Upper lobe of left lung (tissue), 4 donors: ENCODE measurements at regions not wholly inside any gene's neighbourhood (a gene's known extent, or its start where the extent isn't known, plus 50 kb on each side); places are given as distances from the start of the nearest gene placed in this dataset.

ENCODE experiments used
- CTCF ChIP-seq, 6 experiments: fragments of 450-650 bp in 4 of 6; fragments of 200-600 bp in 2 of 6; sonication (generic) in 2 of 6; IDR thresholded peaks; one replicate each; pipeline ENCODE4 v1.5.1; 2016 to 2019; ENCODE audit warnings: antibody characterized with exemption in 6 of 6
- EP300 ChIP-seq, 4 donors: sonication (generic); formaldehyde crosslinking; IDR thresholded peaks; one replicate each; pipeline ENCODE4 v1.5.1; 2017; ENCODE audit warnings: antibody characterized with exemption in 4 of 4, control low read depth in 2 of 4
- POLR2A ChIP-seq, 4 donors: fragments of 450-650 bp; IDR thresholded peaks; one replicate each; pipeline ENCODE4 v1.5.1; 2016 to 2017; ENCODE audit warnings: antibody characterized with exemption in 4 of 4, mild to moderate bottlenecking in 2 of 4
- POLR2AphosphoS5 ChIP-seq, 2 donors: sonication (generic); formaldehyde crosslinking; IDR thresholded peaks; one replicate each; pipeline ENCODE4 v1.5.1; 2017; ENCODE audit warnings: antibody characterized with exemption in 2 of 2

GRCh38 chr11:45569776-45570175, 95.6 kb downstream of the CHST1 start:
- TF ChIP-seq CTCF (IDR thresholded peaks at IDR 0.05) (no peak), POLR2A (IDR thresholded peaks at IDR 0.05) (no peak), EP300 (IDR thresholded peaks at IDR 0.05) (no peak), POLR2AphosphoS5 (IDR thresholded peaks at IDR 0.05) (no peak)
